ENCODE measurements at regions not wholly inside any gene's neighbourhood (a gene's known extent, or its start where the extent isn't known, plus 50 kb on each side); places are given as distances from the start of the nearest gene placed in this dataset.

DNA sequence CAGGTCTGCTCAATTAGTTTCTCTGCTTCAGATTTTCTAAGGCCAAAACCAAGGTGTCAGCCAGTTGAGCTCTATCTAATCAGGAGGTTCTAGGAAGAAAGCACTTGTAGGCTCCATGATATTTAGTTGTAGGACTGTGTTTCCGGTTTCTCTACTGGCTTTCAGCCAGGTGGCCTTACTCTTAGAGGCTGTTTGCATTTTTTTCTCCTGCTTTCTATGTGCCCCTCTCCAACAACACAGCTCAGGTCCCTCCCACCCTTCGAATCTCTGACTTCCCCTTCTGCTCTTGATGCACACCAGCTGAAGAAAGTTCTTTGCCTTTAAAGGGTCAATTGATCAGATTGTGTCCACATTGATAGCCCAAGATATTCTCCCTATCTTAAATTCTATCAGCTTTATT lies 245.2 kb downstream of the RAB28 start:
- no peaks in the 10 kb centered on the region for H3K9me3 ChIP-seq (ENCODE audit: control insufficient read depth, insufficient read depth, low read depth, low read length)
- H3K36me3 ChIP-seq (ENCODE audit: control insufficient read depth in 2 of 2, insufficient read depth in 1 of 2, low read length in 2 of 2) = no peaks in the 10 kb centered on the region
- POLR2A ChIA-PET = no interaction called here
- TF ChIP-seq ZNF571 (tag by site-specific recombination; IDR thresholded peaks at IDR 0.05) = no peak
- TF ChIP-seq ZNF596 (tag by site-specific recombination; IDR thresholded peaks at IDR 0.05) = no peak
- TF ChIP-seq IKZF3 (tag by site-specific recombination; IDR thresholded peaks at IDR 0.05) = no peak
- TF ChIP-seq ZNF23 (tag by site-specific recombination; IDR thresholded peaks at IDR 0.05; ENCODE audit: borderline replicate concordance) = no peak
- TF ChIP-seq, protein P1, sequence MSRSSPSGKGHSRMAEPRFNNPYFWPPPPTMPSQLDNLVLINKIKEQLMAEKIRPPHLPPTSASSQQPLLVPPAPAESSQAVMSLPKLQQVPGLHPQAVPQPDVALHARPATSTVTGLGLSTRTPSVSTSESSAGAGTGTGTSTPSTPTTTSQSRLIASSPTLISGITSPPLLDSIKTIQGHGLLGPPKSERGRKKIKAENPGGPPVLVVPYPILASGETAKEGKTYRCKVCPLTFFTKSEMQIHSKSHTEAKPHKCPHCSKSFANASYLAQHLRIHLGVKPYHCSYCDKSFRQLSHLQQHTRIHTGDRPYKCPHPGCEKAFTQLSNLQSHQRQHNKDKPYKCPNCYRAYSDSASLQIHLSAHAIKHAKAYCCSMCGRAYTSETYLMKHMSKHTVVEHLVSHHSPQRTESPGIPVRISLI (tag by site-specific recombination; IDR thresholded peaks at IDR 0.05) = no peak
- no peak for TF ChIP-seq ZNF624 (tag by site-specific recombination; IDR thresholded peaks at IDR 0.05)
- no peak for TF ChIP-seq ZNF394 (tag by site-specific recombination; IDR thresholded peaks at IDR 0.05; ENCODE audit: borderline replicate concordance)
- no peak for TF ChIP-seq ZNF521 (tag by site-specific recombination; IDR thresholded peaks at IDR 0.05)
- TF ChIP-seq, protein P2, sequence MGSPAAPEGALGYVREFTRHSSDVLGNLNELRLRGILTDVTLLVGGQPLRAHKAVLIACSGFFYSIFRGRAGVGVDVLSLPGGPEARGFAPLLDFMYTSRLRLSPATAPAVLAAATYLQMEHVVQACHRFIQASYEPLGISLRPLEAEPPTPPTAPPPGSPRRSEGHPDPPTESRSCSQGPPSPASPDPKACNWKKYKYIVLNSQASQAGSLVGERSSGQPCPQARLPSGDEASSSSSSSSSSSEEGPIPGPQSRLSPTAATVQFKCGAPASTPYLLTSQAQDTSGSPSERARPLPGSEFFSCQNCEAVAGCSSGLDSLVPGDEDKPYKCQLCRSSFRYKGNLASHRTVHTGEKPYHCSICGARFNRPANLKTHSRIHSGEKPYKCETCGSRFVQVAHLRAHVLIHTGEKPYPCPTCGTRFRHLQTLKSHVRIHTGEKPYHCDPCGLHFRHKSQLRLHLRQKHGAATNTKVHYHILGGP (tag by site-specific recombination; IDR thresholded peaks at IDR 0.05) = no peak
- TF ChIP-seq ZNF629 (tag by site-specific recombination; IDR thresholded peaks at IDR 0.05) = no peak
- TF ChIP-seq ZNF768 (tag by site-specific recombination; IDR thresholded peaks at IDR 0.05) = no peak
- TF ChIP-seq, protein P3, sequence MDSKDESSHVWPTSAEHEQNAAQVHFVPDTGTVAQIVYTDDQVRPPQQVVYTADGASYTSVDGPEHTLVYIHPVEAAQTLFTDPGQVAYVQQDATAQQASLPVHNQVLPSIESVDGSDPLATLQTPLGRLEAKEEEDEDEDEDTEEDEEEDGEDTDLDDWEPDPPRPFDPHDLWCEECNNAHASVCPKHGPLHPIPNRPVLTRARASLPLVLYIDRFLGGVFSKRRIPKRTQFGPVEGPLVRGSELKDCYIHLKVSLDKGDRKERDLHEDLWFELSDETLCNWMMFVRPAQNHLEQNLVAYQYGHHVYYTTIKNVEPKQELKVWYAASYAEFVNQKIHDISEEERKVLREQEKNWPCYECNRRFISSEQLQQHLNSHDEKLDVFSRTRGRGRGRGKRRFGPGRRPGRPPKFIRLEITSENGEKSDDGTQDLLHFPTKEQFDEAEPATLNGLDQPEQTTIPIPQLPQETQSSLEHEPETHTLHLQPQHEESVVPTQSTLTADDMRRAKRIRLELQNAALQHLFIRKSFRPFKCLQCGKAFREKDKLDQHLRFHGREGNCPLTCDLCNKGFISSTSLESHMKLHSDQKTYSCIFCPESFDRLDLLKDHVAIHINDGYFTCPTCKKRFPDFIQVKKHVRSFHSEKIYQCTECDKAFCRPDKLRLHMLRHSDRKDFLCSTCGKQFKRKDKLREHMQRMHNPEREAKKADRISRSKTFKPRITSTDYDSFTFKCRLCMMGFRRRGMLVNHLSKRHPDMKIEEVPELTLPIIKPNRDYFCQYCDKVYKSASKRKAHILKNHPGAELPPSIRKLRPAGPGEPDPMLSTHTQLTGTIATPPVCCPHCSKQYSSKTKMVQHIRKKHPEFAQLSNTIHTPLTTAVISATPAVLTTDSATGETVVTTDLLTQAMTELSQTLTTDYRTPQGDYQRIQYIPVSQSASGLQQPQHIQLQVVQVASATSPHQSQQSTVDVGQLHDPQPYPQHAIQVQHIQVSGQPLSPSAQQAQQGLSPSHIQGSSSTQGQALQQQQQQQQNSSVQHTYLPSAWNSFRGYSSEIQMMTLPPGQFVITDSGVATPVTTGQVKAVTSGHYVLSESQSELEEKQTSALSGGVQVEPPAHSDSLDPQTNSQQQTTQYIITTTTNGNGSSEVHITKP (tag by site-specific recombination; IDR thresholded peaks at IDR 0.05) = no peak
- TF ChIP-seq ZNF169 (tag by site-specific recombination; IDR thresholded peaks at IDR 0.05) = no peak
- TF ChIP-seq MZF1 (tag by site-specific recombination; IDR thresholded peaks at IDR 0.05; ENCODE audit: borderline replicate concordance) = no peak
- no peak for TF ChIP-seq ZNF211 (tag by site-specific recombination; IDR thresholded peaks at IDR 0.05; ENCODE audit: low read depth)
- TF ChIP-seq ZNF146 (tag by site-specific recombination; IDR thresholded peaks at IDR 0.05) = no peak
- no peak for TF ChIP-seq SP3 (tag by site-specific recombination; IDR thresholded peaks at IDR 0.05)
- TF ChIP-seq, protein P4, sequence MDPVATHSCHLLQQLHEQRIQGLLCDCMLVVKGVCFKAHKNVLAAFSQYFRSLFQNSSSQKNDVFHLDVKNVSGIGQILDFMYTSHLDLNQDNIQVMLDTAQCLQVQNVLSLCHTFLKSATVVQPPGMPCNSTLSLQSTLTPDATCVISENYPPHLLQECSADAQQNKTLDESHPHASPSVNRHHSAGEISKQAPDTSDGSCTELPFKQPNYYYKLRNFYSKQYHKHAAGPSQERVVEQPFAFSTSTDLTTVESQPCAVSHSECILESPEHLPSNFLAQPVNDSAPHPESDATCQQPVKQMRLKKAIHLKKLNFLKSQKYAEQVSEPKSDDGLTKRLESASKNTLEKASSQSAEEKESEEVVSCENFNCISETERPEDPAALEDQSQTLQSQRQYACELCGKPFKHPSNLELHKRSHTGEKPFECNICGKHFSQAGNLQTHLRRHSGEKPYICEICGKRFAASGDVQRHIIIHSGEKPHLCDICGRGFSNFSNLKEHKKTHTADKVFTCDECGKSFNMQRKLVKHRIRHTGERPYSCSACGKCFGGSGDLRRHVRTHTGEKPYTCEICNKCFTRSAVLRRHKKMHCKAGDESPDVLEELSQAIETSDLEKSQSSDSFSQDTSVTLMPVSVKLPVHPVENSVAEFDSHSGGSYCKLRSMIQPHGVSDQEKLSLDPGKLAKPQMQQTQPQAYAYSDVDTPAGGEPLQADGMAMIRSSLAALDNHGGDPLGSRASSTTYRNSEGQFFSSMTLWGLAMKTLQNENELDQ (tag by site-specific recombination; IDR thresholded peaks at IDR 0.05; ENCODE audit: low read depth) = no peak
- TF ChIP-seq SCRT1 (tag by site-specific recombination; IDR thresholded peaks at IDR 0.05; ENCODE audit: borderline replicate concordance) = no peak
- TF ChIP-seq ZNF585B (tag by site-specific recombination; IDR thresholded peaks at IDR 0.05) = no peak
- no peaks in the 10 kb centered on the region for H3K4me1 ChIP-seq (ENCODE audit: control insufficient read depth, insufficient read depth, low read length)
- no peak overlapping the region for H3K27ac ChIP-seq (ENCODE audit: extremely low read depth, low read depth, low read length)
- CTCF ChIA-PET = no interaction called here
- no peak overlapping the region for H3K4me3 ChIP-seq (ENCODE audit: low read depth, low read length)
